SK-N-MC (cell line): ENCODE measurements at regions not wholly inside any gene's neighbourhood (a gene's known extent, or its start where the extent isn't known, plus 50 kb on each side); places are given as distances from the start of the nearest gene placed in this dataset.
"Not testable (repeated sequence)": the region's sequence is repeated elsewhere in the genome, so short reads cannot be mapped to it uniquely, and the experiment has no call there.

Source experiments
- EZH2 ChIP-seq: fragments of 200-600 bp; sonication (generic); IDR thresholded peaks from one replicate; pipeline ENCODE4 v1.6.1; 2017; ENCODE audit warnings: antibody characterized with exemption
- POLR2AphosphoS5 ChIP-seq: IDR thresholded peaks from 2 replicates; pipeline ENCODE4 v1.6.1; 2012; ENCODE audit warnings: mild to moderate bottlenecking, low read depth, low read length, borderline replicate concordance

DNA sequence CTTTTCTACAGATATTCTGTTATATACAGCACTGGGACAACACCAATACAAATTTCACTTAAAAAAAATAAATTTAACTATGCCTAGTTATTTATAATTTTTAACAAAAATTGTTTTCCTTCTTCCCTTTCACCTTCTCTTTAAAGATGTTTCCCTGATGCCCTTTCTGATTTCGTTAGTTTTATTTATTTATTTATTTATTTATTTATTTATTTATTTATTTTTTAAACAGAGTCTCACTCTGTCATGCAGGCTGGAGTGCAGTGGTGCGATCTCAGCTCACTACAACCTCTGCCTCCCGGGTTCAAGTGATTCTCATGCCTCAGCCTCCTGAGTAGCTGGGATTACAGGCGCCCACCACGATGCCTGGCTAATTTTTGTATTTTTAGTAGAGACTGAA, 105.9 kb upstream of the ARMC3 start:
- TF ChIP-seq EZH2, POLR2AphosphoS5: not testable (repeated sequence)
